ENCODE measurements at regions not wholly inside any gene's neighbourhood (a gene's known extent, or its start where the extent isn't known, plus 50 kb on each side); places are given as distances from the start of the nearest gene placed in this dataset.

GRCh38 chr7:3172768-3173280 lies 128.2 kb upstream of the SDK1 start:
- TF ChIP-seq, protein P1, sequence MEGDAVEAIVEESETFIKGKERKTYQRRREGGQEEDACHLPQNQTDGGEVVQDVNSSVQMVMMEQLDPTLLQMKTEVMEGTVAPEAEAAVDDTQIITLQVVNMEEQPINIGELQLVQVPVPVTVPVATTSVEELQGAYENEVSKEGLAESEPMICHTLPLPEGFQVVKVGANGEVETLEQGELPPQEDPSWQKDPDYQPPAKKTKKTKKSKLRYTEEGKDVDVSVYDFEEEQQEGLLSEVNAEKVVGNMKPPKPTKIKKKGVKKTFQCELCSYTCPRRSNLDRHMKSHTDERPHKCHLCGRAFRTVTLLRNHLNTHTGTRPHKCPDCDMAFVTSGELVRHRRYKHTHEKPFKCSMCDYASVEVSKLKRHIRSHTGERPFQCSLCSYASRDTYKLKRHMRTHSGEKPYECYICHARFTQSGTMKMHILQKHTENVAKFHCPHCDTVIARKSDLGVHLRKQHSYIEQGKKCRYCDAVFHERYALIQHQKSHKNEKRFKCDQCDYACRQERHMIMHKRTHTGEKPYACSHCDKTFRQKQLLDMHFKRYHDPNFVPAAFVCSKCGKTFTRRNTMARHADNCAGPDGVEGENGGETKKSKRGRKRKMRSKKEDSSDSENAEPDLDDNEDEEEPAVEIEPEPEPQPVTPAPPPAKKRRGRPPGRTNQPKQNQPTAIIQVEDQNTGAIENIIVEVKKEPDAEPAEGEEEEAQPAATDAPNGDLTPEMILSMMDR (IDR thresholded peaks at IDR 0.05) = no peak
- TF ChIP-seq JUNB (IDR thresholded peaks at IDR 0.05) (no peak), RAD21 (conservative IDR thresholded peaks at IDR 0.05 in 1 of 2, IDR thresholded peaks at IDR 0.05 in 1 of 2) (no peak), PBX3 (IDR thresholded peaks at IDR 0.05) (no peak)

All from A549 (cell line).